Liver (tissue), 8 donors: ENCODE measurements at regions not wholly inside any gene's neighbourhood (a gene's known extent, or its start where the extent isn't known, plus 50 kb on each side); places are given as distances from the start of the nearest gene placed in this dataset.

Experiments used
- DNase-seq: peaks from one replicate; pipeline ENCODE4 v3.0.0-alpha.2; 2017; ENCODE audit warnings: low spot score
- H3K27ac ChIP-seq, 2 donors: one replicate each; pipeline ENCODE4 v1.7.0; 2013; ENCODE audit warnings: inconsistent platforms in 2 of 2, low read length in 2 of 2, control low read depth in 1 of 2, low read depth in 1 of 2, mild to moderate bottlenecking in 1 of 2
- H3K27me3 ChIP-seq, 4 donors: one replicate each; pipeline versions ENCODE4 v1.6.1 to v1.7.0; 2013; ENCODE audit warnings: low read length in 3 of 4, inconsistent platforms in 1 of 4, mild to moderate bottlenecking in 1 of 4, moderate library complexity in 1 of 4; ENCODE audit not compliant: control insufficient read depth in 4 of 4, insufficient read depth in 4 of 4
- H3K36me3 ChIP-seq, 4 donors: one replicate each; pipeline versions ENCODE4 v1.6.1 to v1.7.0; 2013; ENCODE audit warnings: low read length in 3 of 4, mild to moderate bottlenecking in 3 of 4, low read depth in 1 of 4, moderate library complexity in 1 of 4; ENCODE audit not compliant: control insufficient read depth in 4 of 4, insufficient read depth in 3 of 4
- H3K4me1 ChIP-seq, 4 donors: one replicate each; pipeline versions ENCODE4 v1.6.1 to v1.7.0; 2013; ENCODE audit warnings: low read length in 3 of 4, mild to moderate bottlenecking in 3 of 4, moderate library complexity in 1 of 4; ENCODE audit not compliant: control insufficient read depth in 4 of 4, insufficient read depth in 4 of 4
- H3K4me3 ChIP-seq, 3 donors: one replicate each; pipeline versions ENCODE4 v1.6.1 to v1.7.0; 2013; ENCODE audit warnings: low read length in 3 of 3, control low read depth in 1 of 3, low read depth in 1 of 3, mild to moderate bottlenecking in 1 of 3
- H3K9ac ChIP-seq, 2 donors: one replicate each; pipeline ENCODE4 v1.7.0; 2013; ENCODE audit warnings: low read length in 2 of 2, mild to moderate bottlenecking in 2 of 2, moderate library complexity in 2 of 2, control low read depth in 1 of 2, low read depth in 1 of 2
- H3K9me3 ChIP-seq, 4 donors: one replicate each; pipeline versions ENCODE4 v1.6.1 to v1.7.0; 2013; ENCODE audit warnings: low read length in 3 of 4; ENCODE audit not compliant: control insufficient read depth in 4 of 4
- CTCF ChIP-seq: fragments of 150-350 bp; IDR thresholded peaks from 2 replicates; pipeline ENCODE4 v1.5.1; 2017; ENCODE audit warnings: improper control_type of control experiment, low read depth, low read length; ENCODE audit not compliant: missing input control
- EGR1 ChIP-seq, 2 donors: IDR thresholded peaks; 2 replicates each; pipeline ENCODE4 v1.6.1; 2016 to 2018; ENCODE audit warnings: antibody characterized with exemption in 2 of 2, low read depth in 2 of 2
- FOXA1 ChIP-seq: IDR thresholded peaks from 2 replicates; pipeline ENCODE4 v1.6.1; 2016; ENCODE audit warnings: antibody characterized with exemption
- FOXA2 ChIP-seq: IDR thresholded peaks from 2 replicates; pipeline ENCODE4 v1.6.1; 2016; ENCODE audit warnings: antibody characterized with exemption
- GABPA ChIP-seq, 2 donors: IDR thresholded peaks in 1 of 2; conservative IDR thresholded peaks in 1 of 2; 2 replicates each; pipeline ENCODE4 v1.6.1; 2016; ENCODE audit warnings: antibody characterized with exemption in 2 of 2, mild to moderate bottlenecking in 1 of 2, moderate library complexity in 1 of 2
- HNF4A ChIP-seq, 2 donors: conservative IDR thresholded peaks; 2 replicates each; pipeline ENCODE4 v1.6.1; 2016; ENCODE audit warnings: antibody characterized with exemption in 2 of 2, mild to moderate bottlenecking in 2 of 2
- HNF4G ChIP-seq: IDR thresholded peaks from 2 replicates; pipeline ENCODE4 v1.6.1; 2016; ENCODE audit warnings: antibody characterized with exemption
- JUND ChIP-seq, 2 donors: IDR thresholded peaks; 2 replicates each; pipeline ENCODE4 v1.6.1; 2016; ENCODE audit warnings: antibody characterized with exemption in 2 of 2
- NR2F2 ChIP-seq: IDR thresholded peaks from 2 replicates; pipeline ENCODE4 v1.6.1; 2016; ENCODE audit warnings: antibody characterized with exemption
- RAD21 ChIP-seq, 2 donors: IDR thresholded peaks; 2 replicates each; pipeline ENCODE4 v1.6.1; 2016; ENCODE audit warnings: antibody characterized with exemption in 2 of 2, mild to moderate bottlenecking in 2 of 2
- RXRA ChIP-seq, 2 donors: IDR thresholded peaks; 2 replicates each; pipeline ENCODE4 v1.6.1; 2017 to 2018; ENCODE audit warnings: antibody characterized with exemption in 2 of 2, mild to moderate bottlenecking in 1 of 2
- SP1 ChIP-seq: IDR thresholded peaks from 2 replicates; pipeline ENCODE4 v1.6.1; 2018; ENCODE audit warnings: antibody characterized with exemption, mild to moderate bottlenecking
- TAF1 ChIP-seq: conservative IDR thresholded peaks from 2 replicates; pipeline ENCODE4 v1.6.1; 2016; ENCODE audit warnings: antibody characterized with exemption, mild to moderate bottlenecking
- YY1 ChIP-seq: IDR thresholded peaks from 2 replicates; pipeline ENCODE4 v1.6.1; 2016; ENCODE audit warnings: antibody characterized with exemption, mild to moderate bottlenecking
- ZBTB33 ChIP-seq: IDR thresholded peaks from 2 replicates; pipeline ENCODE4 v1.6.1; 2016; ENCODE audit warnings: antibody characterized with exemption
- WGBS: extraction: QIAGEN DNeasy Blood & Tissue Kit; methylation state at CpG from one replicate; pipeline ENCODE4 v1.1.7; 2013; 5-methylcytosine and 5-hydroxymethylcytosine counted together
- TF ChIP-seq, protein P1 (sequence below): IDR thresholded peaks from 2 replicates; pipeline ENCODE4 v1.6.1; 2016; ENCODE audit warnings: antibody characterized with exemption
- TF ChIP-seq, protein P2 (sequence below): IDR thresholded peaks from 2 replicates; pipeline ENCODE4 v1.6.1; 2016; ENCODE audit warnings: antibody characterized with exemption, mild to moderate bottlenecking
- TF ChIP-seq, protein P3 (sequence below): IDR thresholded peaks from 2 replicates; pipeline ENCODE4 v1.6.1; 2016; ENCODE audit warnings: antibody characterized with exemption
- donor health status: healthy.
- donor health status: healthy.
- donor health status: healthy.
- donor health status: healthy.
- donor health status: healthy.

GRCh38 chr4:189311251-189311650 lies 629.4 kb upstream of the FRG1 start (continued):
- TF ChIP-seq CTCF (no peak), FOXA1 (no peak)

GRCh38 chr4:189313064-189313463 lies 627.6 kb upstream of the FRG1 start:
- WGBS = 83% methylated on average over 4 of the region's 4 CpGs
- Histone ChIP-seq H3K27ac (no peak overlapping the region), H3K4me3 (no peak overlapping the region), H3K36me3 (no peaks in the 10 kb centered on the region), H3K9me3 (no peaks in the 10 kb centered on the region), H3K4me1 (no peaks in the 10 kb centered on the region), H3K9ac (no peak overlapping the region), H3K27me3 (no peaks in the 10 kb centered on the region)
- no peak for TF ChIP-seq SP1
- TF ChIP-seq, protein P1, sequence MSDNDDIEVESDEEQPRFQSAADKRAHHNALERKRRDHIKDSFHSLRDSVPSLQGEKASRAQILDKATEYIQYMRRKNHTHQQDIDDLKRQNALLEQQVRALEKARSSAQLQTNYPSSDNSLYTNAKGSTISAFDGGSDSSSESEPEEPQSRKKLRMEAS = no peak
- no peak for TF ChIP-seq FOXA1
- TF ChIP-seq HNF4G = no peak
- no peak for TF ChIP-seq RAD21 (IDR thresholded peaks at IDR 0.05)
- TF ChIP-seq EGR1 (IDR thresholded peaks at IDR 0.05; ENCODE audit: low read depth in 2 of 2) = no peak
- no peak for TF ChIP-seq ZBTB33
- no peak for TF ChIP-seq JUND (IDR thresholded peaks at IDR 0.05)
- TF ChIP-seq, protein P2, sequence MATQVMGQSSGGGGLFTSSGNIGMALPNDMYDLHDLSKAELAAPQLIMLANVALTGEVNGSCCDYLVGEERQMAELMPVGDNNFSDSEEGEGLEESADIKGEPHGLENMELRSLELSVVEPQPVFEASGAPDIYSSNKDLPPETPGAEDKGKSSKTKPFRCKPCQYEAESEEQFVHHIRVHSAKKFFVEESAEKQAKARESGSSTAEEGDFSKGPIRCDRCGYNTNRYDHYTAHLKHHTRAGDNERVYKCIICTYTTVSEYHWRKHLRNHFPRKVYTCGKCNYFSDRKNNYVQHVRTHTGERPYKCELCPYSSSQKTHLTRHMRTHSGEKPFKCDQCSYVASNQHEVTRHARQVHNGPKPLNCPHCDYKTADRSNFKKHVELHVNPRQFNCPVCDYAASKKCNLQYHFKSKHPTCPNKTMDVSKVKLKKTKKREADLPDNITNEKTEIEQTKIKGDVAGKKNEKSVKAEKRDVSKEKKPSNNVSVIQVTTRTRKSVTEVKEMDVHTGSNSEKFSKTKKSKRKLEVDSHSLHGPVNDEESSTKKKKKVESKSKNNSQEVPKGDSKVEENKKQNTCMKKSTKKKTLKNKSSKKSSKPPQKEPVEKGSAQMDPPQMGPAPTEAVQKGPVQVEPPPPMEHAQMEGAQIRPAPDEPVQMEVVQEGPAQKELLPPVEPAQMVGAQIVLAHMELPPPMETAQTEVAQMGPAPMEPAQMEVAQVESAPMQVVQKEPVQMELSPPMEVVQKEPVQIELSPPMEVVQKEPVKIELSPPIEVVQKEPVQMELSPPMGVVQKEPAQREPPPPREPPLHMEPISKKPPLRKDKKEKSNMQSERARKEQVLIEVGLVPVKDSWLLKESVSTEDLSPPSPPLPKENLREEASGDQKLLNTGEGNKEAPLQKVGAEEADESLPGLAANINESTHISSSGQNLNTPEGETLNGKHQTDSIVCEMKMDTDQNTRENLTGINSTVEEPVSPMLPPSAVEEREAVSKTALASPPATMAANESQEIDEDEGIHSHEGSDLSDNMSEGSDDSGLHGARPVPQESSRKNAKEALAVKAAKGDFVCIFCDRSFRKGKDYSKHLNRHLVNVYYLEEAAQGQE = no peak
- TF ChIP-seq HNF4A (conservative IDR thresholded peaks at IDR 0.05) = no peak
- no peak for TF ChIP-seq YY1
- no peak for TF ChIP-seq TAF1
- TF ChIP-seq CTCF = no peak
- TF ChIP-seq, protein P3, sequence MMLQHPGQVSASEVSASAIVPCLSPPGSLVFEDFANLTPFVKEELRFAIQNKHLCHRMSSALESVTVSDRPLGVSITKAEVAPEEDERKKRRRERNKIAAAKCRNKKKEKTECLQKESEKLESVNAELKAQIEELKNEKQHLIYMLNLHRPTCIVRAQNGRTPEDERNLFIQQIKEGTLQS = no peak
- no peak for TF ChIP-seq RXRA (IDR thresholded peaks at IDR 0.05)
- TF ChIP-seq GABPA (IDR thresholded peaks at IDR 0.05 in 1 of 2, conservative IDR thresholded peaks at IDR 0.05 in 1 of 2) = no peak
- no peak for TF ChIP-seq FOXA2
- TF ChIP-seq NR2F2 = no peak
- no peak for DNase-seq
